SJCRH30 (cell line): ENCODE measurements at regions not wholly inside any gene's neighbourhood (a gene's known extent, or its start where the extent isn't known, plus 50 kb on each side); places are given as distances from the start of the nearest gene placed in this dataset.
"Not testable (repeated sequence)": the region's sequence is repeated elsewhere in the genome, so short reads cannot be mapped to it uniquely, and the experiment has no call there.

Experiments used
- DNase-seq, 2 experiments: peaks; one replicate each; pipeline ENCODE4 v3.0.0-alpha.2; 2015 to 2020
- H3K27ac ChIP-seq: fragments of 250-450 bp; sonication (Bioruptor Pico); 2 replicates; pipeline ENCODE4 v1.5.1; 2020; ENCODE audit warnings: mild to moderate bottlenecking, moderate library complexity
- H3K27me3 ChIP-seq: fragments of 250-450 bp; sonication (Bioruptor Pico); 2 replicates; pipeline ENCODE4 v1.5.1; 2020; ENCODE audit warnings: mild to moderate bottlenecking, moderate library complexity
- H3K36me3 ChIP-seq: fragments of 250-450 bp; sonication (Bioruptor Pico); 2 replicates; pipeline ENCODE4 v1.5.1; 2020; ENCODE audit warnings: mild to moderate bottlenecking, moderate library complexity
- H3K4me1 ChIP-seq: fragments of 250-450 bp; sonication (Bioruptor Pico); 2 replicates; pipeline ENCODE4 v1.5.1; 2020; ENCODE audit warnings: mild to moderate bottlenecking, moderate library complexity
- H3K4me3 ChIP-seq: fragments of 250-450 bp; sonication (Bioruptor Pico); 2 replicates; pipeline ENCODE4 v1.5.1; 2020; ENCODE audit warnings: mild to moderate bottlenecking, moderate library complexity
- H3K9me3 ChIP-seq: fragments of 250-450 bp; sonication (Bioruptor Pico); replicated peaks from 2 replicates; pipeline ENCODE4 v1.5.1; 2020; ENCODE audit warnings: mild to moderate bottlenecking, moderate library complexity

GRCh38 chr6:4668271-4669179 lies 107.7 kb upstream of the CDYL start:
- no peaks in the 10 kb centered on the region for H3K36me3 ChIP-seq
- H3K27ac ChIP-seq: no peak overlapping the region
- no peaks in the 10 kb centered on the region for H3K9me3 ChIP-seq
- no peak overlapping the region for H3K4me3 ChIP-seq
- DNase-seq: no peak
- H3K4me1 ChIP-seq: no peaks in the 10 kb centered on the region
- no peaks in the 10 kb centered on the region for H3K27me3 ChIP-seq

- Histone ChIP-seq H3K36me3 (no peaks in the 10 kb centered on the region), H3K27ac (no peak overlapping the region), H3K27me3 (no peaks in the 10 kb centered on the region), H3K4me1 (no peaks in the 10 kb centered on the region), H3K4me3 (no peak overlapping the region), H3K9me3 (no peaks in the 10 kb centered on the region)
- DNase-seq: no peak
These were observed 108.6 kb upstream of the CDYL start for GRCh38 chr6:4667591-4667990.

GRCh38 chr6:4666886-4667513 lies 109.2 kb upstream of the CDYL start:
- no peak for DNase-seq
- no peaks in the 10 kb centered on the region for H3K4me1 ChIP-seq
- H3K27ac ChIP-seq: no peak overlapping the region

GRCh38 chr6:4665489-4666417 lies 110.5 kb upstream of the CDYL start:
- peak in 1 of 2 experiments; percentile 10 for DNase-seq
- Histone ChIP-seq H3K9me3 (no peaks in the 10 kb centered on the region), H3K4me1 (no peaks in the 10 kb centered on the region), H3K36me3 (no peaks in the 10 kb centered on the region), H3K27ac (no peak overlapping the region), H3K4me3 (no peak overlapping the region), H3K27me3 (no peaks in the 10 kb centered on the region)

More at GRCh38 chr6:4666886-4667513, 109.2 kb upstream of the CDYL start:
- Histone ChIP-seq H3K36me3 (no peaks in the 10 kb centered on the region), H3K27me3 (no peaks in the 10 kb centered on the region), H3K9me3 (no peaks in the 10 kb centered on the region), H3K4me3 (no peak overlapping the region)

- Histone ChIP-seq H3K27ac (no peak overlapping the region), H3K4me3 (no peak overlapping the region), H3K27me3 (no peaks in the 10 kb centered on the region), H3K4me1 (no peaks in the 10 kb centered on the region), H3K36me3 (no peaks in the 10 kb centered on the region), H3K9me3 (no peaks in the 10 kb centered on the region)
- no peak for DNase-seq
These were observed 111.3 kb upstream of the CDYL start for GRCh38 chr6:4664911-4665310.

GRCh38 chr6:4664117-4664626 lies 112.0 kb upstream of the CDYL start:
- Histone ChIP-seq H3K4me1 (no peaks in the 10 kb centered on the region), H3K9me3 (no peaks in the 10 kb centered on the region), H3K27ac (no peak overlapping the region), H3K36me3 (no peaks in the 10 kb centered on the region), H3K4me3 (no peak overlapping the region), H3K27me3 (no peaks in the 10 kb centered on the region)
- no peak for DNase-seq

- DNase-seq: no peak
- Histone ChIP-seq H3K27me3 (no peaks in the 10 kb centered on the region), H3K4me1 (no peaks in the 10 kb centered on the region), H3K36me3 (no peaks in the 10 kb centered on the region), H3K4me3 (no peak overlapping the region), H3K9me3 (no peaks in the 10 kb centered on the region), H3K27ac (no peak overlapping the region)
These were observed 113.3 kb upstream of the CDYL start for GRCh38 chr6:4662886-4663285.

GRCh38 chr6:4661391-4661790 lies 114.8 kb upstream of the CDYL start:
- H3K9me3 ChIP-seq: no peaks in the 10 kb centered on the region
- H3K27me3 ChIP-seq: no peaks in the 10 kb centered on the region
- DNase-seq: no peak
- H3K4me3 ChIP-seq: no peak overlapping the region
- H3K36me3 ChIP-seq: no peaks in the 10 kb centered on the region
- no peak overlapping the region for H3K27ac ChIP-seq
- H3K4me1 ChIP-seq: no peaks in the 10 kb centered on the region

GRCh38 chr6:4660377-4661321 lies 115.6 kb upstream of the CDYL start:
- Histone ChIP-seq H3K27me3 (no peaks in the 10 kb centered on the region), H3K4me3 (no peak overlapping the region), H3K9me3 (no peaks in the 10 kb centered on the region), H3K36me3 (no peaks in the 10 kb centered on the region), H3K27ac (no peak overlapping the region), H3K4me1 (no peaks in the 10 kb centered on the region)
- no peak for DNase-seq

GRCh38 chr6:4659719-4660118 lies 116.5 kb upstream of the CDYL start:
- not testable (repeated sequence) for H3K4me1 ChIP-seq, H3K27ac ChIP-seq, H3K36me3 ChIP-seq, H3K27me3 ChIP-seq, DNase-seq, H3K4me3 ChIP-seq, H3K9me3 ChIP-seq

- H3K4me3 ChIP-seq: no peak overlapping the region
- H3K9me3 ChIP-seq: no peaks in the 10 kb centered on the region
- no peak for DNase-seq
- H3K27me3 ChIP-seq: no peaks in the 10 kb centered on the region
- H3K36me3 ChIP-seq: no peaks in the 10 kb centered on the region
- H3K27ac ChIP-seq: no peak overlapping the region
- H3K4me1 ChIP-seq: no peaks in the 10 kb centered on the region
These were observed 117.7 kb upstream of the CDYL start for GRCh38 chr6:4658486-4658885.

GRCh38 chr6:4656106-4656505 lies 120.1 kb upstream of the CDYL start:
- no peak for DNase-seq
- no peaks in the 10 kb centered on the region for H3K36me3 ChIP-seq
- H3K9me3 ChIP-seq: no peaks in the 10 kb centered on the region
- H3K27me3 ChIP-seq: no peaks in the 10 kb centered on the region
- H3K27ac ChIP-seq: no peak overlapping the region
- H3K4me1 ChIP-seq: no peaks in the 10 kb centered on the region
- no peak overlapping the region for H3K4me3 ChIP-seq

- Histone ChIP-seq H3K4me1 (no peaks in the 10 kb centered on the region), H3K4me3 (no peak overlapping the region), H3K27me3 (no peaks in the 10 kb centered on the region), H3K36me3 (no peaks in the 10 kb centered on the region), H3K27ac (no peak overlapping the region), H3K9me3 (no peaks in the 10 kb centered on the region)
- DNase-seq: no peak
These were observed 120.8 kb upstream of the CDYL start for GRCh38 chr6:4655196-4656025.
